ENCODE measurements at regions not wholly inside any gene's neighbourhood (a gene's known extent, or its start where the extent isn't known, plus 50 kb on each side); places are given as distances from the start of the nearest gene placed in this dataset.

GRCh38 chr1:58157256-58157655, 389.3 kb downstream of the OMA1 start:
- H3K4me3 ChIP-seq (ENCODE audit: low read depth, low read length): no peak overlapping the region
- TF ChIP-seq CTCF (IDR thresholded peaks at IDR 0.05; ENCODE audit: control insufficient read depth, extremely low read depth, insufficient read depth): no peak
- no peak for DNase-seq (ENCODE audit: low read depth)

GRCh38 chr1:58156831-58157230, 389.7 kb downstream of the OMA1 start:
- no peak overlapping the region for H3K4me3 ChIP-seq (ENCODE audit: low read depth, low read length)
- no peak for DNase-seq (ENCODE audit: low read depth)
- TF ChIP-seq CTCF (IDR thresholded peaks at IDR 0.05; ENCODE audit: control insufficient read depth, extremely low read depth, insufficient read depth): no peak

GRCh38 chr1:58156124-58156468, 390.4 kb downstream of the OMA1 start:
- H3K4me3 ChIP-seq (ENCODE audit: low read depth, low read length): no peak overlapping the region
- TF ChIP-seq CTCF (IDR thresholded peaks at IDR 0.05; ENCODE audit: control insufficient read depth, extremely low read depth, insufficient read depth): no peak
- DNase-seq (ENCODE audit: low read depth): no peak

- DNase-seq (ENCODE audit: low read depth): peak; percentile 15
- no peak overlapping the region for H3K4me3 ChIP-seq (ENCODE audit: low read depth, low read length)
- peak; percentile 70 for TF ChIP-seq CTCF (IDR thresholded peaks at IDR 0.05; ENCODE audit: control insufficient read depth, extremely low read depth, insufficient read depth)
These were observed 391.0 kb downstream of the OMA1 start for GRCh38 chr1:58155418-58156123.

- DNase-seq (ENCODE audit: low read depth): no peak
- no peak for TF ChIP-seq CTCF (IDR thresholded peaks at IDR 0.05; ENCODE audit: control insufficient read depth, extremely low read depth, insufficient read depth)
These were observed 392.3 kb downstream of the OMA1 start for GRCh38 chr1:58154256-58154655.

GRCh38 chr1:58152697-58153096, 393.8 kb downstream of the OMA1 start:
- no peak for DNase-seq (ENCODE audit: low read depth)
- no peak for TF ChIP-seq CTCF (IDR thresholded peaks at IDR 0.05; ENCODE audit: control insufficient read depth, extremely low read depth, insufficient read depth)
- no peak overlapping the region for H3K4me3 ChIP-seq (ENCODE audit: low read depth, low read length)

More at GRCh38 chr1:58154256-58154655, 392.3 kb downstream of the OMA1 start:
- no peak overlapping the region for H3K4me3 ChIP-seq (ENCODE audit: low read depth, low read length)

GRCh38 chr1:58149271-58149812, 397.2 kb downstream of the OMA1 start:
- DNase-seq (ENCODE audit: low read depth): no peak
- no peak for TF ChIP-seq CTCF (IDR thresholded peaks at IDR 0.05; ENCODE audit: control insufficient read depth, extremely low read depth, insufficient read depth)
- H3K4me3 ChIP-seq (ENCODE audit: low read depth, low read length): no peak overlapping the region

Data from LNCaP clone FGC (cell line).